Glutamatergic neuron (in vitro differentiated cells): ENCODE measurements at regions not wholly inside any gene's neighbourhood (a gene's known extent, or its start where the extent isn't known, plus 50 kb on each side); places are given as distances from the start of the nearest gene placed in this dataset.

Experiments used
- DNase-seq: peaks from one replicate; pipeline ENCODE4 v3.0.0; 2022
- H3K27ac Mint-ChIP-seq: one replicate; pipeline ENCODE4 v1.8.0; 2020; ENCODE audit warnings: mild to moderate bottlenecking, mixed read lengths, inconsistent platforms; ENCODE audit not compliant: unreplicated experiment
- H3K27me3 Mint-ChIP-seq: one replicate; pipeline ENCODE4 v1.8.0; 2020; ENCODE audit warnings: mild to moderate bottlenecking, moderate library complexity, mixed read lengths, inconsistent platforms; ENCODE audit not compliant: unreplicated experiment
- H3K36me3 Mint-ChIP-seq: one replicate; pipeline ENCODE4 v1.8.0; 2020; ENCODE audit warnings: mild to moderate bottlenecking, mixed read lengths, inconsistent platforms; ENCODE audit not compliant: unreplicated experiment
- H3K4me1 Mint-ChIP-seq: one replicate; pipeline ENCODE4 v1.8.0; 2020; ENCODE audit warnings: mild to moderate bottlenecking, low read depth, mixed read lengths, inconsistent platforms; ENCODE audit not compliant: unreplicated experiment
- H3K4me3 Mint-ChIP-seq: one replicate; pipeline ENCODE4 v1.8.0; 2020; ENCODE audit warnings: mild to moderate bottlenecking, mixed read lengths, inconsistent platforms; ENCODE audit not compliant: unreplicated experiment
- H3K9me3 Mint-ChIP-seq: one replicate; pipeline ENCODE4 v1.8.0; 2020; ENCODE audit warnings: mild to moderate bottlenecking, moderate library complexity, mixed read lengths, inconsistent platforms; ENCODE audit not compliant: unreplicated experiment
- CTCF ChIP-seq: fragments of 200-600 bp; sonication (generic); IDR thresholded peaks from one replicate; pipeline ENCODE4 v1.5.0; 2021; ENCODE audit not compliant: partially characterized antibody, unreplicated experiment

GRCh38 chr13:94947392-94947791 is 235.0 kb upstream of the SOX21 start:
- peaks cover 5% of the 10 kb centered on the region for H3K27me3 Mint-ChIP-seq
- no peaks in the 10 kb centered on the region for H3K4me1 Mint-ChIP-seq
- H3K27ac Mint-ChIP-seq: no peak overlapping the region
- TF ChIP-seq CTCF: no peak
- no peak overlapping the region for H3K4me3 Mint-ChIP-seq
- no peaks in the 10 kb centered on the region for H3K36me3 Mint-ChIP-seq
- no peak for DNase-seq
- H3K9me3 Mint-ChIP-seq: peaks cover 2% of the 10 kb centered on the region

GRCh38 chr13:94946039-94946438 is 233.7 kb upstream of the SOX21 start:
- Mint-ChIP-seq H3K9me3 (no peaks in the 10 kb centered on the region), H3K4me1 (no peaks in the 10 kb centered on the region), H3K27ac (no peak overlapping the region), H3K36me3 (no peaks in the 10 kb centered on the region), H3K4me3 (no peak overlapping the region), H3K27me3 (peaks cover 2% of the 10 kb centered on the region)
- DNase-seq: no peak
- TF ChIP-seq CTCF: no peak

GRCh38 chr13:94938124-94938523 is 225.8 kb upstream of the SOX21 start:
- TF ChIP-seq CTCF: no peak
- Mint-ChIP-seq H3K4me3 (no peak overlapping the region), H3K4me1 (no peaks in the 10 kb centered on the region), H3K27ac (no peak overlapping the region), H3K36me3 (no peaks in the 10 kb centered on the region), H3K9me3 (peaks cover 2% of the 10 kb centered on the region), H3K27me3 (peaks cover 4% of the 10 kb centered on the region)
- DNase-seq: no peak

GRCh38 chr13:94936633-94937032 is 224.3 kb upstream of the SOX21 start:
- peaks cover 4% of the 10 kb centered on the region for H3K27me3 Mint-ChIP-seq
- no peaks in the 10 kb centered on the region for H3K4me1 Mint-ChIP-seq
- peaks cover 2% of the 10 kb centered on the region for H3K9me3 Mint-ChIP-seq
- H3K27ac Mint-ChIP-seq: no peak overlapping the region
- no peaks in the 10 kb centered on the region for H3K36me3 Mint-ChIP-seq
- no peak for DNase-seq
- no peak overlapping the region for H3K4me3 Mint-ChIP-seq
- TF ChIP-seq CTCF: no peak

- no peak overlapping the region for H3K27ac Mint-ChIP-seq
- no peak for DNase-seq
- H3K4me3 Mint-ChIP-seq: no peak overlapping the region
- TF ChIP-seq CTCF: no peak
- no peaks in the 10 kb centered on the region for H3K9me3 Mint-ChIP-seq
- no peaks in the 10 kb centered on the region for H3K4me1 Mint-ChIP-seq
- H3K27me3 Mint-ChIP-seq: no peaks in the 10 kb centered on the region
- H3K36me3 Mint-ChIP-seq: no peaks in the 10 kb centered on the region
Measured at GRCh38 chr13:94933936-94934335, 221.6 kb upstream of the SOX21 start.
